ENCODE measurements at regions not wholly inside any gene's neighbourhood (a gene's known extent, or its start where the extent isn't known, plus 50 kb on each side); places are given as distances from the start of the nearest gene placed in this dataset.

DNA sequence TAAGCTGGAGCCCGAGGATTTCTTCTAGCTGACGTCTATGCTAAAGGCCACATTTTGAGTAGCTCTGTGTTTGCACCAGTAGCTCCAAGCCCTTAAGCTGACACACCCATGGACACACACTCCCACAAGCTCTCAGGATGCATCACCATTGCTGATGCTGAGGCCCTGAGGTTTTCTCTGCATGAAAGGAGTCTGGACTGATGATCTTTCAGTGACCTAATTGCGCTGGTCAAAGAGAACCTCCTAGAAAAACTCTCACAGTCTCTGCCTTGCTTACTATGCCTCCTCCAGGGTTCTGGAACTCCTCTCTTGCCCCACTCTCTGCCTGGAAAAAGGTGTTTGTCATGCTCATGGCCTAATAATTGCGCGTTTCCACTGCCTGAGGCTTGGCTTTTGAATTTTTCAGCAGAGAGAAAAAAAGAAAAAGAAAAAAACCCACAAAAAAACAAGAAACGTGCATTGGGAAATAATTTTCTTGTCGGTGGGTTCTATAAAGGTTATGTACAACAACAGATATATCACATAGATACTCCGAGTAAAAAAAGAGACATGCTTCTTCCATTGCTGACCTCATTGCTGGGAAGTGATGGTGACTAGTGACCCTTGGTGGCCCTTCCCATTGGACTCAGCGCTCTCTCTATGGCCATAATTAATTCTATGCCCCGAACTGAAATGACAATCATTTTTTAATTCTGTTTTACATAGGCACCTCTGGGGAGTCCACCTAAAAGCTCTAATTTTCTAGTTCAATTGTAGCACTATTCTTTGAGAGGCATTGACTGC, 297.0 kb downstream of the TDRD15 start:
- BruUV-seq (replicated peaks) = no TSS peak
- Histone ChIP-seq H2BK5ac (ENCODE audit: low read depth, low read length, poor library complexity, severe bottlenecking) (no peak overlapping the region), H3K18ac (ENCODE audit: low read depth, low read length) (no peak overlapping the region), H4K5ac (ENCODE audit: low read depth, low read length) (no peak overlapping the region), H3K14ac (replicated peaks; ENCODE audit: low read depth, low read length) (0 out of 2 replicates have a peak overlapping the region, but pooled peaks have one; percentile 29), H3K4me3 (ENCODE audit: insufficient read depth, low read depth, low read length) (no peak overlapping the region), H2AFZ (replicated peaks; ENCODE audit: low read length, poor library complexity) (no peak overlapping the region), H3K9me3 (ENCODE audit: control insufficient read depth, insufficient read depth, low read length) (no peaks in the 10 kb centered on the region), H2BK15ac (ENCODE audit: low read depth, low read length) (0 out of 3 replicates have a peak overlapping the region, but pooled peaks have one; percentile 62), H3K36me3 (ENCODE audit: control insufficient read depth, insufficient read depth, low read length) (no peaks in the 10 kb centered on the region), H2AK5ac (ENCODE audit: low read depth, low read length) (0 out of 2 replicates have a peak overlapping the region, but pooled peaks have one; percentile 39), H4K20me1 (ENCODE audit: insufficient read depth, low read length) (no peaks in the 10 kb centered on the region), H3K4me1 (ENCODE audit: control insufficient read depth, insufficient read depth, low read length) (peaks cover 11% of the 10 kb centered on the region), H4K91ac (ENCODE audit: insufficient read depth, low read depth, low read length) (peak overlapping the region; percentile 39; the same call in 1 of the 2 replicates), H3K23ac (ENCODE audit: low read depth, low read length) (no peak overlapping the region), H2AK9ac (replicated peaks; ENCODE audit: low read depth, low read length, poor library complexity) (no peak overlapping the region), H2BK20ac (ENCODE audit: low read depth, low read length) (peak overlapping the region; percentile 64), H3K27me3 (ENCODE audit: control insufficient read depth, insufficient read depth, low read length) (no peaks in the 10 kb centered on the region), H3K9ac (ENCODE audit: low read depth, low read length) (no peak overlapping the region), H3K4me2 (ENCODE audit: low read depth, low read length) (no peak overlapping the region), H3K9me1 (ENCODE audit: insufficient read depth, low read length) (peaks cover 14% of the 10 kb centered on the region), H3K27ac (ENCODE audit: insufficient read depth, low read length) (no peak overlapping the region), H3K4ac (ENCODE audit: low read depth, low read length) (peak overlapping the region; percentile 81), H3K56ac (ENCODE audit: extremely low read depth, insufficient read depth, low read length) (no peak overlapping the region), H2BK120ac (ENCODE audit: low read depth, low read length) (peak overlapping the region; percentile 77), H3K79me1 (ENCODE audit: low read depth in 1 of 2, low read length in 2 of 2) (no peaks in the 10 kb centered on the region), H4K8ac (ENCODE audit: low read depth in 2 of 2, low read length in 2 of 2) (0 out of 4 replicates have a peak overlapping the region, but pooled peaks of 1 of the 2 experiments have one; percentile 39)
- dilution Hi-C loops (cut with HindIII; ENCODE audit: low sequenced_read_pairs, unreplicated experiment) = no loop called here
- TF ChIP-seq BHLHE40 (IDR thresholded peaks at IDR 0.05; ENCODE audit: low read depth, low read length) (no peak), RFX5 (IDR thresholded peaks at IDR 0.05; ENCODE audit: low read depth, low read length) (no peak), CEBPB (IDR thresholded peaks at IDR 0.05; ENCODE audit: low read depth, low read length) (no peak), FOS (IDR thresholded peaks at IDR 0.05; ENCODE audit: low read depth, low read length) (no peak), SMC3 (IDR thresholded peaks at IDR 0.05; ENCODE audit: low read depth, low read length) (no peak), RCOR1 (IDR thresholded peaks at IDR 0.05; ENCODE audit: insufficient replicate concordance, low read length) (no peak), MAFK (IDR thresholded peaks at IDR 0.05; ENCODE audit: low read depth, low read length) (no peak), MAZ (IDR thresholded peaks at IDR 0.05; ENCODE audit: borderline replicate concordance, low read depth, low read length) (no peak)
- TF ChIP-seq, protein P1, sequence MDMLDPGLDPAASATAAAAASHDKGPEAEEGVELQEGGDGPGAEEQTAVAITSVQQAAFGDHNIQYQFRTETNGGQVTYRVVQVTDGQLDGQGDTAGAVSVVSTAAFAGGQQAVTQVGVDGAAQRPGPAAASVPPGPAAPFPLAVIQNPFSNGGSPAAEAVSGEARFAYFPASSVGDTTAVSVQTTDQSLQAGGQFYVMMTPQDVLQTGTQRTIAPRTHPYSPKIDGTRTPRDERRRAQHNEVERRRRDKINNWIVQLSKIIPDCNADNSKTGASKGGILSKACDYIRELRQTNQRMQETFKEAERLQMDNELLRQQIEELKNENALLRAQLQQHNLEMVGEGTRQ (IDR thresholded peaks at IDR 0.05; ENCODE audit: low read depth, low read length) = no peak
- ATAC-seq (ENCODE audit: low read depth) (no peak), DNase-seq (peak; percentile 38)
- CTCF ChIA-PET = interaction anchor here (0.6 to 1.1 kb wide), 4 partner anchors 26 to 222 kb away, joined by 3 to 7 read pairs (median 4); no protein-coding TSS in a partner anchor
- WGBS, 2 experiments (ENCODE audit: extremely low coverage in 2 of 2, insufficient read length in 1 of 2) = no CpG with 5 or more reads among the region's 10 CpGs
- POLR2A ChIA-PET (ENCODE audit: unreplicated experiment) = no interaction called here
- in situ Hi-C loops (cut with MboI; ENCODE audit: low sequenced_read_pairs) = no loop called here
- intact Hi-C loops (cut with micrococcal nuclease) = no loop called here

Data from IMR-90 (cell line).